ENCODE measurements at regions not wholly inside any gene's neighbourhood (a gene's known extent, or its start where the extent isn't known, plus 50 kb on each side); places are given as distances from the start of the nearest gene placed in this dataset.

- H3K27ac ChIP-seq: no peak overlapping the region
- no peak overlapping the region for H3K4me3 ChIP-seq
- TF ChIP-seq POLR2A (IDR thresholded peaks at IDR 0.05) (no peak), EP300 (IDR thresholded peaks at IDR 0.05) (no peak), CTCF (IDR thresholded peaks at IDR 0.05) (no peak)
- no peaks in the 10 kb centered on the region for H3K36me3 ChIP-seq
- DNase-seq: no peak
- 89 to 94% (median 90%) methylated on average over 4 of the region's 4 CpGs for WGBS, 3 donors
- no peaks in the 10 kb centered on the region for H3K9me3 ChIP-seq
- H3K27me3 ChIP-seq: no peaks in the 10 kb centered on the region
- intact Hi-C loops (cut with DNase I): no loop called here
- no peaks in the 10 kb centered on the region for H3K4me1 ChIP-seq (ENCODE audit: insufficient read depth)
Observed at GRCh38 chr14:89056394-89056793, 231.9 kb downstream of the TTC8 start.

- 89 to 97% (median 90%) methylated on average over 3 of the region's 3 CpGs for WGBS, 3 donors
- TF ChIP-seq CTCF (IDR thresholded peaks at IDR 0.05) (no peak), EP300 (IDR thresholded peaks at IDR 0.05) (no peak), POLR2A (IDR thresholded peaks at IDR 0.05) (no peak)
- intact Hi-C loops (cut with DNase I): no loop called here
- Histone ChIP-seq H3K4me3 (no peak overlapping the region), H3K36me3 (no peaks in the 10 kb centered on the region), H3K4me1 (ENCODE audit: insufficient read depth) (no peaks in the 10 kb centered on the region), H3K27me3 (no peaks in the 10 kb centered on the region), H3K9me3 (no peaks in the 10 kb centered on the region), H3K27ac (no peak overlapping the region)
- DNase-seq: no peak
Observed at GRCh38 chr14:89058697-89059096, 234.2 kb downstream of the TTC8 start.

- H3K27ac ChIP-seq: no peak overlapping the region
- TF ChIP-seq CTCF (IDR thresholded peaks at IDR 0.05) (no peak), EP300 (IDR thresholded peaks at IDR 0.05) (no peak), POLR2A (IDR thresholded peaks at IDR 0.05) (no peak)
- no peaks in the 10 kb centered on the region for H3K9me3 ChIP-seq
- H3K36me3 ChIP-seq: no peaks in the 10 kb centered on the region
- H3K4me3 ChIP-seq: no peak overlapping the region
- intact Hi-C loops (cut with DNase I): no loop called here
- no peaks in the 10 kb centered on the region for H3K4me1 ChIP-seq (ENCODE audit: insufficient read depth)
- no peaks in the 10 kb centered on the region for H3K27me3 ChIP-seq
- no peak for DNase-seq
Observed at GRCh38 chr14:89060191-89060590, 235.7 kb downstream of the TTC8 start.

- Histone ChIP-seq H3K4me3 (no peak overlapping the region), H3K9me3 (no peaks in the 10 kb centered on the region), H3K27ac (no peak overlapping the region), H3K36me3 (no peaks in the 10 kb centered on the region), H3K27me3 (no peaks in the 10 kb centered on the region), H3K4me1 (ENCODE audit: insufficient read depth) (no peaks in the 10 kb centered on the region)
- 65 to 76% (median 73%) methylated on average over 1 of the region's 1 CpG for WGBS, 3 donors
- intact Hi-C loops (cut with DNase I): no loop called here
- DNase-seq: no peak
- TF ChIP-seq EP300 (IDR thresholded peaks at IDR 0.05) (no peak), CTCF (IDR thresholded peaks at IDR 0.05) (no peak), POLR2A (IDR thresholded peaks at IDR 0.05) (no peak)
Observed at GRCh38 chr14:89061696-89062095, 237.2 kb downstream of the TTC8 start.

GRCh38 chr14:89065879-89066278 is 241.4 kb downstream of the TTC8 start:
- peaks cover 2% of the 10 kb centered on the region for H3K4me1 ChIP-seq (ENCODE audit: insufficient read depth)
- no peak for TF ChIP-seq EP300 (IDR thresholded peaks at IDR 0.05)
- TF ChIP-seq POLR2A (IDR thresholded peaks at IDR 0.05): no peak
- H3K36me3 ChIP-seq: no peaks in the 10 kb centered on the region
- no peak overlapping the region for H3K4me3 ChIP-seq
- H3K27me3 ChIP-seq: no peaks in the 10 kb centered on the region
- 66 to 72% (median 68%) methylated on average over 2 of the region's 2 CpGs for WGBS, 3 donors
- intact Hi-C loops (cut with DNase I): no loop called here
- H3K9me3 ChIP-seq: no peaks in the 10 kb centered on the region
- no peak for DNase-seq
- H3K27ac ChIP-seq: no peak overlapping the region

All from ovary (tissue), 7 donors.